H9 (cell line): ENCODE measurements at regions not wholly inside any gene's neighbourhood (a gene's known extent, or its start where the extent isn't known, plus 50 kb on each side); places are given as distances from the start of the nearest gene placed in this dataset.

ENCODE experiments used
- DNase-seq: peaks from one replicate; pipeline ENCODE4 v3.0.0-alpha.2; 2017
- H2AFZ ChIP-seq: one replicate; pipeline ENCODE4 v1.6.1; 2013; ENCODE audit warnings: mild to moderate bottlenecking, low read length, control low read depth, moderate library complexity
- H2AK5ac ChIP-seq: 2 replicates; pipeline ENCODE4 v1.6.1; 2013; ENCODE audit warnings: low read length, control low read depth, mixed read lengths; ENCODE audit not compliant: insufficient read length
- H2BK120ac ChIP-seq: one replicate; pipeline ENCODE4 v1.6.1; 2013; ENCODE audit warnings: low read depth, mild to moderate bottlenecking, low read length, control low read depth, inconsistent platforms; ENCODE audit not compliant: poor library complexity, severe bottlenecking
- H2BK12ac ChIP-seq: 2 replicates; pipeline ENCODE4 v1.6.1; 2013; ENCODE audit warnings: low read length, control low read depth, mixed read lengths, low read depth; ENCODE audit not compliant: insufficient read length
- H2BK15ac ChIP-seq: 2 replicates; pipeline ENCODE4 v1.6.1; 2013; ENCODE audit warnings: low read depth, low read length, control low read depth
- H2BK20ac ChIP-seq: one replicate; pipeline ENCODE4 v1.6.1; 2013; ENCODE audit warnings: low read depth, mild to moderate bottlenecking, low read length, control low read depth, inconsistent platforms; ENCODE audit not compliant: poor library complexity, severe bottlenecking
- H2BK5ac ChIP-seq: 2 replicates; pipeline ENCODE4 v1.6.1; 2013; ENCODE audit warnings: low read length, control low read depth, mixed read lengths; ENCODE audit not compliant: insufficient read length
- H3K14ac ChIP-seq: 2 replicates; pipeline ENCODE4 v1.6.1; 2013; ENCODE audit warnings: low read length, control low read depth; ENCODE audit not compliant: insufficient read depth
- H3K18ac ChIP-seq: 2 replicates; pipeline ENCODE4 v1.6.1; 2013; ENCODE audit warnings: low read depth, mild to moderate bottlenecking, mixed read lengths, low read length, control low read depth; ENCODE audit not compliant: insufficient read length
- H3K23ac ChIP-seq: 2 replicates; pipeline ENCODE4 v1.6.1; 2013; ENCODE audit warnings: low read length, control low read depth, mixed read lengths, low read depth; ENCODE audit not compliant: insufficient read length
- H3K23me2 ChIP-seq: 2 replicates; pipeline ENCODE4 v1.6.1; 2013; ENCODE audit warnings: low read depth, mild to moderate bottlenecking, mixed read lengths, low read length, control low read depth; ENCODE audit not compliant: insufficient read length, poor library complexity, severe bottlenecking
- H3K27ac ChIP-seq: 2 replicates; pipeline ENCODE4 v1.5.1; 2013; ENCODE audit warnings: low read length, control low read depth, mixed read lengths, low read depth; ENCODE audit not compliant: insufficient read length
- H3K27me3 ChIP-seq: 2 replicates; pipeline ENCODE4 v1.6.1; 2013; ENCODE audit warnings: low read length, control low read depth, inconsistent platforms; ENCODE audit not compliant: insufficient read depth
- H3K4ac ChIP-seq: 2 replicates; pipeline ENCODE4 v1.6.1; 2013; ENCODE audit warnings: low read depth, mild to moderate bottlenecking, control low read depth, inconsistent platforms, low read length, moderate library complexity
- H3K4me1 ChIP-seq: 2 replicates; pipeline ENCODE4 v1.6.1; 2013; ENCODE audit warnings: low read length, control low read depth, inconsistent platforms; ENCODE audit not compliant: insufficient read depth
- H3K4me2 ChIP-seq: 2 replicates; pipeline ENCODE4 v1.6.1; 2013; ENCODE audit warnings: low read length, control low read depth, mixed read lengths; ENCODE audit not compliant: insufficient read length, insufficient read depth
- H3K56ac ChIP-seq: 2 replicates; pipeline ENCODE4 v1.6.1; 2013; ENCODE audit warnings: low read depth, mild to moderate bottlenecking, mixed read lengths, low read length, control low read depth; ENCODE audit not compliant: insufficient read length
- H3K79me1 ChIP-seq: 2 replicates; pipeline ENCODE4 v1.6.1; 2013; ENCODE audit warnings: low read depth, mild to moderate bottlenecking, moderate library complexity, low read length, control low read depth, inconsistent platforms; ENCODE audit not compliant: insufficient read depth, poor library complexity, severe bottlenecking
- H3K79me2 ChIP-seq: 2 replicates; pipeline ENCODE4 v1.6.1; 2013; ENCODE audit warnings: low read length, control low read depth, inconsistent platforms; ENCODE audit not compliant: insufficient read depth
- H3K9ac ChIP-seq: 2 replicates; pipeline ENCODE4 v1.6.1; 2013; ENCODE audit warnings: low read length, control low read depth, mixed read lengths; ENCODE audit not compliant: insufficient read length; ENCODE audit errors: extremely low read depth
- H3K9me3 ChIP-seq: one replicate; pipeline ENCODE4 v1.6.1; 2013; ENCODE audit warnings: low read depth, low read length, inconsistent platforms; ENCODE audit not compliant: control insufficient read depth
- H3T11ph ChIP-seq: one replicate; pipeline ENCODE4 v1.6.1; 2013; ENCODE audit warnings: mild to moderate bottlenecking, low read length, control low read depth, inconsistent platforms
- H4K20me1 ChIP-seq: one replicate; pipeline ENCODE4 v1.6.1; 2013; ENCODE audit not compliant: control insufficient read depth, insufficient read length, insufficient read depth
- H4K5ac ChIP-seq: 2 replicates; pipeline ENCODE4 v1.6.1; 2013; ENCODE audit warnings: low read depth, mild to moderate bottlenecking, mixed read lengths, low read length, control low read depth; ENCODE audit not compliant: insufficient read length
- H4K8ac ChIP-seq: replicated peaks from 2 replicates; pipeline ENCODE4 v1.6.1; 2013; ENCODE audit warnings: low read length, control low read depth, mixed read lengths, low read depth; ENCODE audit not compliant: insufficient read length
- H4K91ac ChIP-seq: 2 replicates; pipeline ENCODE4 v1.6.1; 2013; ENCODE audit warnings: low read depth, mild to moderate bottlenecking, moderate library complexity, mixed read lengths, low read length, control low read depth; ENCODE audit not compliant: insufficient read length
- H3K27ac Mint-ChIP-seq, 3 experiments: 2 replicates in 2 of 3; 3 replicates in 1 of 3; pipeline ENCODE4 v1.8.0; 2020 to 2021; ENCODE audit warnings: mixed read lengths in 3 of 3, mild to moderate bottlenecking in 1 of 3, moderate library complexity in 1 of 3
- H3K27me3 Mint-ChIP-seq: 2 replicates; pipeline ENCODE4 v1.8.0; 2021; ENCODE audit warnings: low read depth, mild to moderate bottlenecking, moderate library complexity, mixed read lengths
- H3K36me3 Mint-ChIP-seq, 3 experiments: 2 replicates in 2 of 3; 3 replicates in 1 of 3; pipeline ENCODE4 v1.8.0; 2020 to 2021; ENCODE audit warnings: low read depth in 3 of 3, mixed read lengths in 3 of 3; ENCODE audit not compliant: insufficient read depth in 1 of 3
- H3K4me1 Mint-ChIP-seq, 2 experiments: 2 replicates each; pipeline ENCODE4 v1.8.0; 2020; ENCODE audit warnings: mixed read lengths in 2 of 2
- H3K4me3 Mint-ChIP-seq, 2 experiments: 2 replicates in 1 of 2; 3 replicates in 1 of 2; pipeline ENCODE4 v1.8.0; 2020 to 2021; ENCODE audit warnings: mild to moderate bottlenecking in 2 of 2, mixed read lengths in 2 of 2, moderate library complexity in 1 of 2
- H3K9me3 Mint-ChIP-seq, 2 experiments: 2 replicates in 1 of 2; 3 replicates in 1 of 2; pipeline ENCODE4 v1.8.0; 2020; ENCODE audit warnings: mild to moderate bottlenecking in 2 of 2, mixed read lengths in 2 of 2, moderate library complexity in 1 of 2
- WGBS: extraction: QIAGEN DNeasy Blood & Tissue Kit; methylation state at CpG from one replicate; pipeline ENCODE4 v1.1.7; 2013; ENCODE audit warnings: missing lambda C conversion rate, low lambda C conversion rate, mixed read lengths; ENCODE audit not compliant: insufficient read length; ENCODE audit errors: extremely low coverage; 5-methylcytosine and 5-hydroxymethylcytosine counted together
- TF ChIP-seq, protein P1 (sequence below): fragments of 200-600 bp; sonication (generic); conservative IDR thresholded peaks from 3 replicates; pipeline ENCODE4 v1.8.0; 2021; ENCODE audit warnings: antibody characterized with exemption, mild to moderate bottlenecking

GRCh38 chr16:51797669-51798259, 646.7 kb upstream of the SALL1 start:
- TF ChIP-seq, protein P1, sequence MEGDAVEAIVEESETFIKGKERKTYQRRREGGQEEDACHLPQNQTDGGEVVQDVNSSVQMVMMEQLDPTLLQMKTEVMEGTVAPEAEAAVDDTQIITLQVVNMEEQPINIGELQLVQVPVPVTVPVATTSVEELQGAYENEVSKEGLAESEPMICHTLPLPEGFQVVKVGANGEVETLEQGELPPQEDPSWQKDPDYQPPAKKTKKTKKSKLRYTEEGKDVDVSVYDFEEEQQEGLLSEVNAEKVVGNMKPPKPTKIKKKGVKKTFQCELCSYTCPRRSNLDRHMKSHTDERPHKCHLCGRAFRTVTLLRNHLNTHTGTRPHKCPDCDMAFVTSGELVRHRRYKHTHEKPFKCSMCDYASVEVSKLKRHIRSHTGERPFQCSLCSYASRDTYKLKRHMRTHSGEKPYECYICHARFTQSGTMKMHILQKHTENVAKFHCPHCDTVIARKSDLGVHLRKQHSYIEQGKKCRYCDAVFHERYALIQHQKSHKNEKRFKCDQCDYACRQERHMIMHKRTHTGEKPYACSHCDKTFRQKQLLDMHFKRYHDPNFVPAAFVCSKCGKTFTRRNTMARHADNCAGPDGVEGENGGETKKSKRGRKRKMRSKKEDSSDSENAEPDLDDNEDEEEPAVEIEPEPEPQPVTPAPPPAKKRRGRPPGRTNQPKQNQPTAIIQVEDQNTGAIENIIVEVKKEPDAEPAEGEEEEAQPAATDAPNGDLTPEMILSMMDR: no peak

More at GRCh38 chr16:51797669-51798259, 646.7 kb upstream of the SALL1 start:
- Histone ChIP-seq H3K23me2 (no peaks in the 10 kb centered on the region), H3T11ph (no peak overlapping the region), H3K56ac (no peak overlapping the region), H4K8ac (no peak overlapping the region), H2BK15ac (no peak overlapping the region), H4K5ac (no peak overlapping the region), H2BK120ac (no peak overlapping the region), H3K9ac (no peak overlapping the region), H4K20me1 (no peaks in the 10 kb centered on the region), H2BK5ac (no peak overlapping the region), H4K91ac (no peak overlapping the region), H2AK5ac (no peak overlapping the region), H3K4me2 (no peak overlapping the region), H3K27me3 (no peaks in the 10 kb centered on the region), H3K23ac (no peak overlapping the region), H3K27ac (no peak overlapping the region), H3K4ac (no peak overlapping the region), H3K79me2 (no peaks in the 10 kb centered on the region), H3K9me3 (no peaks in the 10 kb centered on the region), H2BK12ac (no peak overlapping the region), H3K4me1 (no peaks in the 10 kb centered on the region), H3K79me1 (no peaks in the 10 kb centered on the region), H2BK20ac (no peak overlapping the region), H3K18ac (no peak overlapping the region), H3K14ac (no peak overlapping the region), H2AFZ (no peak overlapping the region)
- WGBS: no CpG with 5 or more reads among the region's 6 CpGs
- H3K27ac Mint-ChIP-seq: no peak overlapping the region
- H3K4me1 Mint-ChIP-seq: peaks cover 6 to 12% of the 10 kb centered on the region in 2 experiments; a peak in 3 of 4 replicates
- no peaks in the 10 kb centered on the region for H3K27me3 Mint-ChIP-seq
- peaks cover 0 to 4% (median 0%) of the 10 kb centered on the region in 3 experiments; a peak in 1 of 7 replicates for H3K36me3 Mint-ChIP-seq
- no peak for DNase-seq
- H3K9me3 Mint-ChIP-seq: peaks cover 0 to 4% of the 10 kb centered on the region in 2 experiments; a peak in 2 of 5 replicates
- H3K4me3 Mint-ChIP-seq: no peak overlapping the region
